ENCODE measurements at regions not wholly inside any gene's neighbourhood (a gene's known extent, or its start where the extent isn't known, plus 50 kb on each side); places are given as distances from the start of the nearest gene placed in this dataset.
A peak's percentile ranks its signal among the peaks of the same experiment; 100 is the strongest.
"Not testable (repeated sequence)": the region's sequence is repeated elsewhere in the genome, so short reads cannot be mapped to it uniquely, and the experiment has no call there.

DNA sequence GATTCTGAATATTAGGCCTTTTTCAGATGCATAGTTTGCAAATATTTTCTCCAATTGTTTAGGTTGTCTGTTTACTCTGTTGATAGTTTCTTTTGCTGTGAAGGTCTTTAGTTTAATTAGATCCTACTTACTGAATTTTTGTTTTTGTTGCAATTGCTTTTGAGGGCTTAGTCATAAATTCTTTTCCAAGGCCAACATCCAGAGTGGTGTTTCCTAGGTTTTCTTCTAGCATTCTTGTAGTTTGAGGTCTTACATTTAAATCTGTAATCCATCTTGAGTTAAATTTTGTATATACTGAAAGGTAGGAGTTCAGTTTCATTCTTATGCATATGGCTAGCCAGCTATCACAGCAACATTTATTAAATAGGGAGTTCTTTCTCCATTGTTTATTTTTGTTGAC is 404.8 kb downstream of the LNPK start:
- H3K9me3 Mint-ChIP-seq (ENCODE audit: low read depth, unreplicated experiment), result no peaks in the 10 kb centered on the region
- BruUV-seq (replicated peaks), result no TSS peak
- peaks cover 6% of the 10 kb centered on the region for H3K36me3 Mint-ChIP-seq (ENCODE audit: insufficient read depth, unreplicated experiment)
- H3K27me3 Mint-ChIP-seq (ENCODE audit: unreplicated experiment), result no peaks in the 10 kb centered on the region
- CTCF ChIA-PET, result no interaction called here
- intact Hi-C loops (cut with micrococcal nuclease; ENCODE audit: unreplicated experiment), result no loop called here
- TF ChIP-seq, protein P1, sequence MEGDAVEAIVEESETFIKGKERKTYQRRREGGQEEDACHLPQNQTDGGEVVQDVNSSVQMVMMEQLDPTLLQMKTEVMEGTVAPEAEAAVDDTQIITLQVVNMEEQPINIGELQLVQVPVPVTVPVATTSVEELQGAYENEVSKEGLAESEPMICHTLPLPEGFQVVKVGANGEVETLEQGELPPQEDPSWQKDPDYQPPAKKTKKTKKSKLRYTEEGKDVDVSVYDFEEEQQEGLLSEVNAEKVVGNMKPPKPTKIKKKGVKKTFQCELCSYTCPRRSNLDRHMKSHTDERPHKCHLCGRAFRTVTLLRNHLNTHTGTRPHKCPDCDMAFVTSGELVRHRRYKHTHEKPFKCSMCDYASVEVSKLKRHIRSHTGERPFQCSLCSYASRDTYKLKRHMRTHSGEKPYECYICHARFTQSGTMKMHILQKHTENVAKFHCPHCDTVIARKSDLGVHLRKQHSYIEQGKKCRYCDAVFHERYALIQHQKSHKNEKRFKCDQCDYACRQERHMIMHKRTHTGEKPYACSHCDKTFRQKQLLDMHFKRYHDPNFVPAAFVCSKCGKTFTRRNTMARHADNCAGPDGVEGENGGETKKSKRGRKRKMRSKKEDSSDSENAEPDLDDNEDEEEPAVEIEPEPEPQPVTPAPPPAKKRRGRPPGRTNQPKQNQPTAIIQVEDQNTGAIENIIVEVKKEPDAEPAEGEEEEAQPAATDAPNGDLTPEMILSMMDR (IDR thresholded peaks at IDR 0.05; ENCODE audit: unreplicated experiment), result no peak
- no peak for DNase-seq
- no peak overlapping the region for H3K4me3 Mint-ChIP-seq (ENCODE audit: low read depth, unreplicated experiment)
- H3K27ac Mint-ChIP-seq (ENCODE audit: unreplicated experiment), result no peak overlapping the region
- H3K4me1 Mint-ChIP-seq (ENCODE audit: low read depth, unreplicated experiment), result peaks cover 7% of the 10 kb centered on the region

DNA sequence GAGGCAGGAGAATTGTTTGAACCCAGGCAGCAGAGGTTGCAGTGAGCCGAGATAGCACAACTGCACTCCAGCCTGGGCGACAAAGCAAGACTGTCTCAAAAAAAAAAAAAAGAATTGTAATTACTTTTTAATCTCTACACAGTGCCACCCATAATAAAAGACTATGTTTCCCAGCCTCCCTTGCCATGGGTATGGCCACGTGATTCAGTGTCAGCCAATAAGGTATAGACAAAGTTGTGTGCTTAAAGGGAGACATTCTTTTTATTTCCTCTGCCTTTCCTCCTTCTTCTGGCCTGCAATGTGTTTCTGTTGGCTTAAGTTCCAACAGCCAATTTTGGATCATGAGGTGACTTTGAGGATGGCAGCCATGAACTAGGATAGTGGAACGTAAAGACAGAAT is 406.9 kb downstream of the LNPK start:
- H3K4me1 Mint-ChIP-seq (ENCODE audit: low read depth, unreplicated experiment), result peaks cover 7% of the 10 kb centered on the region
- no peaks in the 10 kb centered on the region for H3K9me3 Mint-ChIP-seq (ENCODE audit: low read depth, unreplicated experiment)
- TF ChIP-seq, protein P1 (IDR thresholded peaks at IDR 0.05; ENCODE audit: unreplicated experiment), result no peak
- intact Hi-C loops (cut with micrococcal nuclease; ENCODE audit: unreplicated experiment), result no loop called here
- H3K27me3 Mint-ChIP-seq (ENCODE audit: unreplicated experiment), result no peaks in the 10 kb centered on the region
- DNase-seq, result no peak
- CTCF ChIA-PET, result no interaction called here
- no TSS peak for BruUV-seq (replicated peaks)
- H3K36me3 Mint-ChIP-seq (ENCODE audit: insufficient read depth, unreplicated experiment), result peaks cover 6% of the 10 kb centered on the region
- no peak overlapping the region for H3K27ac Mint-ChIP-seq (ENCODE audit: unreplicated experiment)
- H3K4me3 Mint-ChIP-seq (ENCODE audit: low read depth, unreplicated experiment), result no peak overlapping the region

DNA sequence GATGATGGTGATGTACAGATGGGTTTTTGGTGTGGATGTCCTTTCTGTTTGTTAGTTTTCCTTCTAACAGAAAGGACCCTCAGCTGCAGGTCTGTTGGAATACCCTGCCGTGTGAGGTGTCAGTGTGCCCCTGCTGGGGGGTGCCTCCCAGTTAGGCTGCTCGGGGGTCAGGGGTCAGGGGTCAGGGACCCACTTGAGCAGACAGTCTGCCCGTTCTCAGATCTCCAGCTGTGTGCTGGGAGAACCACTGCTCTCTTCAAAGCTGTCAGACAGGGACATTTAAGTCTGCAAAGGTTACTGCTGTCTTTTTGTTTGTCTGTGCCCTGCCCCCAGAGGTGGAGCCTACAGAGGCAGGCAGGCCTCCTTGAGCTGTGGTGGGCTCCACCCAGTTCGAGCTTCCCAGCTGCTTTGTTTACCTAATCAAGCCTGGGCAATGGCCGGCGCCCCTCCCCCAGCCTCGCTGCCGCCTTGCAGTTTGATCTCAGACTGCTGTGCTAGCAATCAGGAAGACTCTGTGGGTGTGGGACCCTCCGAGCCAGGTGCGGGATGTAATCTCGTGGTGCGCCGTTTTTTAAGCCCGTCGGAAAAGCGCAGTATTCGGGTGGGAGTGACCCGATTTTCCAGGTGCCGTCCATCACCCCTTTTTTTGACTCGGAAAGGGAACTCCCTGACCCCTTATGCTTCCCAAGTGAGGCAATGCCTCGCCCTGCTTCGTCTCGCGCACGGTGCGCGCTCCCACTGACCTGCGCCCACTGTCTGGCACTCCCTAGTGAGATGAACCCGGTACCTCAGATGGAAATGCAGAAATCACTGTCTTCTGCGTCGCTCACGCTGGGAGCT is 408.2 kb downstream of the LNPK start:
- CTCF ChIA-PET; BruUV-seq (replicated peaks); H3K36me3 Mint-ChIP-seq (ENCODE audit: insufficient read depth, unreplicated experiment); H3K9me3 Mint-ChIP-seq (ENCODE audit: low read depth, unreplicated experiment); intact Hi-C loops (cut with micrococcal nuclease; ENCODE audit: unreplicated experiment); DNase-seq; H3K4me1 Mint-ChIP-seq (ENCODE audit: low read depth, unreplicated experiment); H3K27me3 Mint-ChIP-seq (ENCODE audit: unreplicated experiment): not testable (repeated sequence)
- peak overlapping the region; percentile 80 for H3K4me3 Mint-ChIP-seq (ENCODE audit: low read depth, unreplicated experiment)
- H3K27ac Mint-ChIP-seq (ENCODE audit: unreplicated experiment), result peak overlapping the region; percentile 68

DNA sequence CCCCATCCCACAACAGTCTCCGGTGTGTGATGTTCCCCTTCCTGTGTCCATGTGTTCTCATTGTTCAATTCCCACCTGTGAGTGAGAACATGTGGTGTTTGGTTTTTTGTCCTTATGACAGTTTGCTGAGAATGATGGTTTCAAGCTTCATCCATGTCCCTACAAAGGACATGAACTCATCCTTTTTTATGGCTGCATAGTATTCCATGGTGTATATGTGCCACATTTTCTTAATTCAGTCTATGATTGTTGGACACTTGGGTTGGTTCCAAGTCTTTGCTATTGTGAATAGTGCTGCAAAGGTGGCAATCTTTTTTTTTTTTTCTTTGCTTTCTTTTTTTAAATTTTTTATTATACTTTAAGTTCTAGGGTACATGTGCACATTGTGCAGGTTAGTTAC is 406.7 kb upstream of the ATP5MC3 start:
- H3K27me3 Mint-ChIP-seq (ENCODE audit: unreplicated experiment); DNase-seq; CTCF ChIA-PET; H3K9me3 Mint-ChIP-seq (ENCODE audit: low read depth, unreplicated experiment); intact Hi-C loops (cut with micrococcal nuclease; ENCODE audit: unreplicated experiment); BruUV-seq (replicated peaks); H3K27ac Mint-ChIP-seq (ENCODE audit: unreplicated experiment); H3K4me1 Mint-ChIP-seq (ENCODE audit: low read depth, unreplicated experiment); H3K36me3 Mint-ChIP-seq (ENCODE audit: insufficient read depth, unreplicated experiment); H3K4me3 Mint-ChIP-seq (ENCODE audit: low read depth, unreplicated experiment): not testable (repeated sequence)

DNA sequence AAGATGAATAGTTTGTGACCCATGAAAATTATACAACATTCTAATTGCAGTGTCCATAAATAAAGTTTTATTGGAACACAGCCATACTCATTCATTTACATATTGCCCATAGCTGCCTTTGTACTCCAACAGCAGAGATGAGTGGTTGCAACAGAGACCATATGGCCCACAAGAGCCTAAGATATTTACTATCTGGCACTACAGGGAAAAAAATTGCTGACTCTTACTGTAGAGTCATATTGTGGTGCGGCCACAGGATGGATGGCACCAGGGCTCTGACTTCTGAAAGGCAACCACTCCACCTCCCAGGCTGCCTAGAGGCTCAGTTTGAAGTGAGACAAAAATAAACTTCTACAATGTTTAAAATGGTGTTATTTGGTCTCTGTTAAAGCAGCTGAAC is 404.0 kb upstream of the ATP5MC3 start:
- Mint-ChIP-seq H3K36me3 (ENCODE audit: insufficient read depth, unreplicated experiment) (no peaks in the 10 kb centered on the region), H3K4me1 (ENCODE audit: low read depth, unreplicated experiment) (no peaks in the 10 kb centered on the region), H3K4me3 (ENCODE audit: low read depth, unreplicated experiment) (no peak overlapping the region), H3K27me3 (ENCODE audit: unreplicated experiment) (no peaks in the 10 kb centered on the region), H3K27ac (ENCODE audit: unreplicated experiment) (no peak overlapping the region), H3K9me3 (ENCODE audit: low read depth, unreplicated experiment) (no peaks in the 10 kb centered on the region)
- DNase-seq, result no peak
- BruUV-seq (replicated peaks), result no TSS peak
- intact Hi-C loops (cut with micrococcal nuclease; ENCODE audit: unreplicated experiment), result no loop called here
- CTCF ChIA-PET, result no interaction called here
- TF ChIP-seq, protein P1 (IDR thresholded peaks at IDR 0.05; ENCODE audit: unreplicated experiment), result no peak
